OCI-LY1 (cell line): ENCODE measurements at regions not wholly inside any gene's neighbourhood (a gene's known extent, or its start where the extent isn't known, plus 50 kb on each side); places are given as distances from the start of the nearest gene placed in this dataset.

Experiments
- H2AFZ ChIP-seq: fragments of 200-600 bp; sonication (generic), shearing (Covaris generic); 2 replicates; pipeline ENCODE4 v1.6.0; 2014; ENCODE audit warnings: antibody characterized with exemption, mild to moderate bottlenecking, low read length
- H3F3A ChIP-seq: fragments of 200-600 bp; sonication (generic), shearing (Covaris generic); 2 replicates; pipeline ENCODE4 v1.6.0; 2014; ENCODE audit warnings: mild to moderate bottlenecking, antibody characterized with exemption, low read length, moderate library complexity; ENCODE audit not compliant: insufficient read depth
- H3K27ac ChIP-seq: fragments of 200-600 bp; sonication (generic); 2 replicates; pipeline ENCODE4 v1.5.1; 2014; ENCODE audit warnings: low read length, mixed run types, mild to moderate bottlenecking, low read depth; ENCODE audit not compliant: poor library complexity, severe bottlenecking
- H3K27me3 ChIP-seq: fragments of 200-600 bp; sonication (generic); 2 replicates; pipeline ENCODE4 v1.6.0; 2014; ENCODE audit warnings: antibody characterized with exemption, mild to moderate bottlenecking, low read length, moderate library complexity; ENCODE audit not compliant: insufficient read depth
- H3K36me3 ChIP-seq: fragments of 200-600 bp; sonication (generic); 2 replicates; pipeline ENCODE4 v1.6.1; 2014; ENCODE audit warnings: mild to moderate bottlenecking, antibody characterized with exemption, low read length, moderate library complexity, mixed read lengths; ENCODE audit not compliant: insufficient read depth
- H3K4me1 ChIP-seq: fragments of 200-600 bp; sonication (generic); 2 replicates; pipeline ENCODE4 v1.5.1; 2014; ENCODE audit warnings: mild to moderate bottlenecking, low read length, moderate library complexity; ENCODE audit not compliant: insufficient read depth, severe bottlenecking
- H3K4me2 ChIP-seq: fragments of 200-600 bp; sonication (generic), shearing (Covaris generic); 2 replicates; pipeline ENCODE4 v1.6.1; 2014; ENCODE audit warnings: low read length
- H3K4me3 ChIP-seq: fragments of 200-600 bp; sonication (generic); 2 replicates; pipeline ENCODE4 v1.5.1; 2014; ENCODE audit warnings: low read length, low read depth, mild to moderate bottlenecking, mixed read lengths; ENCODE audit not compliant: poor library complexity, severe bottlenecking
- H3K79me2 ChIP-seq: fragments of 200-600 bp; shearing (Covaris generic); 2 replicates; pipeline ENCODE4 v1.6.1; 2016; ENCODE audit warnings: mixed run types, low read length, mixed read lengths; ENCODE audit not compliant: insufficient read depth
- H3K9ac ChIP-seq: fragments of 200-600 bp; sonication (generic), shearing (Covaris generic); 2 replicates; pipeline ENCODE4 v1.6.1; 2014; ENCODE audit warnings: mild to moderate bottlenecking, low read length, mixed read lengths
- H3K9me2 ChIP-seq: fragments of 200-600 bp; sonication (generic), shearing (Covaris generic); 2 replicates; pipeline ENCODE4 v1.6.1; 2014; ENCODE audit warnings: low read depth, mild to moderate bottlenecking, low read length, mixed read lengths
- H3K9me3 ChIP-seq: fragments of 200-600 bp; shearing (Covaris generic); 2 replicates; pipeline ENCODE4 v1.6.1; 2014; ENCODE audit warnings: low read length, mixed read lengths
- H4K20me1 ChIP-seq: fragments of 200-600 bp; sonication (generic), shearing (Covaris generic); 2 replicates; pipeline ENCODE4 v1.6.0; 2016; ENCODE audit warnings: mild to moderate bottlenecking, low read length; ENCODE audit not compliant: insufficient read depth
- EZH2 ChIP-seq: fragments of 200-600 bp; sonication (generic), shearing (Covaris generic); IDR thresholded peaks from 2 replicates; pipeline ENCODE4 v1.8.0; 2017; ENCODE audit warnings: borderline replicate concordance, mixed run types, mild to moderate bottlenecking, antibody characterized with exemption, low read length, moderate library complexity, mixed read lengths
- TF ChIP-seq, protein P1 (sequence below): fragments of 200-600 bp; sonication (generic), shearing (Covaris generic); IDR thresholded peaks from 2 replicates; pipeline ENCODE4 v1.5.1; 2017; ENCODE audit warnings: mild to moderate bottlenecking, antibody characterized with exemption, low read length, moderate library complexity, mixed read lengths

DNA sequence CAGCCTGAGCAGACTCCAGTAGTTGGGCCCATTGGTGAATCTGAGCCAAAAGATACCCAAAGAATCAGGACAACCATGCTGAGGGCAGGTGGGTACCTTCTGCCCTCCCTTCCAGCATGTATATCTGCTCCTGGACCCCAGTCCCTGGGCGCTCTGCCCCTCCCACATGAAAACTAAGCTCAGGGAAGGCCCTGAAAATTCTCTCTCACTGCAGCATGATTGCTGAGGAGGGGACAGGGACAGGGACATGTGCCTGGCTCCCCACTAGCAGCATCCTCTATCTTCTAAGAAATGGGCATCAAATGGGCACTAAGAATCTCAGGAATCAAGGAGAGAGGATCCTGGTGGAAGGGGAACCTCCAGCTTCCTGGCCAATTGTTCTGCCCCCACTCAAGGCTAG, 446.0 kb downstream of the MATN1 start:
- H3K9me3 ChIP-seq: no peaks in the 10 kb centered on the region
- no peak overlapping the region for H3K9ac ChIP-seq
- H3K4me1 ChIP-seq: no peaks in the 10 kb centered on the region
- H3F3A ChIP-seq: no peaks in the 10 kb centered on the region
- H3K27me3 ChIP-seq: no peaks in the 10 kb centered on the region
- H3K4me2 ChIP-seq: no peak overlapping the region
- no peak overlapping the region for H2AFZ ChIP-seq
- TF ChIP-seq EZH2: no peak
- TF ChIP-seq, protein P1, sequence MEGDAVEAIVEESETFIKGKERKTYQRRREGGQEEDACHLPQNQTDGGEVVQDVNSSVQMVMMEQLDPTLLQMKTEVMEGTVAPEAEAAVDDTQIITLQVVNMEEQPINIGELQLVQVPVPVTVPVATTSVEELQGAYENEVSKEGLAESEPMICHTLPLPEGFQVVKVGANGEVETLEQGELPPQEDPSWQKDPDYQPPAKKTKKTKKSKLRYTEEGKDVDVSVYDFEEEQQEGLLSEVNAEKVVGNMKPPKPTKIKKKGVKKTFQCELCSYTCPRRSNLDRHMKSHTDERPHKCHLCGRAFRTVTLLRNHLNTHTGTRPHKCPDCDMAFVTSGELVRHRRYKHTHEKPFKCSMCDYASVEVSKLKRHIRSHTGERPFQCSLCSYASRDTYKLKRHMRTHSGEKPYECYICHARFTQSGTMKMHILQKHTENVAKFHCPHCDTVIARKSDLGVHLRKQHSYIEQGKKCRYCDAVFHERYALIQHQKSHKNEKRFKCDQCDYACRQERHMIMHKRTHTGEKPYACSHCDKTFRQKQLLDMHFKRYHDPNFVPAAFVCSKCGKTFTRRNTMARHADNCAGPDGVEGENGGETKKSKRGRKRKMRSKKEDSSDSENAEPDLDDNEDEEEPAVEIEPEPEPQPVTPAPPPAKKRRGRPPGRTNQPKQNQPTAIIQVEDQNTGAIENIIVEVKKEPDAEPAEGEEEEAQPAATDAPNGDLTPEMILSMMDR: no peak
- no peaks in the 10 kb centered on the region for H3K79me2 ChIP-seq
- H4K20me1 ChIP-seq: no peaks in the 10 kb centered on the region
- no peak overlapping the region for H3K27ac ChIP-seq
- H3K4me3 ChIP-seq: no peak overlapping the region
- no peaks in the 10 kb centered on the region for H3K36me3 ChIP-seq
- H3K9me2 ChIP-seq: no peaks in the 10 kb centered on the region

DNA sequence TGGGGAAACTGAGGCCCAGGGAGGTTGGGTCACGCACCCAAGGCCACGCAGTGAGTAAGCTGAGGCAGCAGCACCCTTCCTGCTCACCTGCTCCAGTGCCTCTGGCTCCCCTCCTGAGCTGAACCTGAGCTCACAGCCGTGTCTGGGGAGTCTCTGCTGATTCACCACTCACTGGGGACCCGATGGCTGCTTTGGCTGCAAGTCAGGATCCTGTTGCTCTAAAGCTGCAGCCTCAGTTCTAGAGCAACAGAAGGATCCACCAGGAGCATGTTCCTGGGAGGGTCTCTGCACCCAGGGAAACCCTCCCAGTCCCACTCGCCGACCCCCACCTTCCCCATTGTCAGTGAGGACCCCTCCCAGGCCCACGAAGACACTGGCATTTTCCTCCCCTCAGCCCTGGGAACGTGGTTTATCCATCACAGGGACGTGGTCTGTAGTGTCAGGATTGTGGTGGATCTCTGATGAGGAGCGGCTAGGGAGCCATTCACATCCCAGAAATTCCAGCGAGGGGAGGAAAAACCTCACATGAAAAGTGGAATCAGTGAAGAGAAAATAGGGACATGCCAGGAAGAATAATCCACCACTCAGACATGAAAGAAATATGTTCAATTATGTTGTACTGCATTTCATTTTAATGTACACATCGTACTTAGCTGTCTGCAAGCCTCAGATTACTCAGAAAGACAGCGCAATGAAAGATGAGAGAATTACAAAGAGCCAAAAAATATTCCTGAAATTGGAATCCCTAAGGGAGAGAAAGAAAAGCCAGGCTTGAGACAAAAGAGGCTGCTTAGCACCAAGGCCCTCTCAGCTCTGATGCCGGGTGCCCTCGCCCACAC, 447.2 kb downstream of the MATN1 start:
- no peak overlapping the region for H3K4me3 ChIP-seq

DNA sequence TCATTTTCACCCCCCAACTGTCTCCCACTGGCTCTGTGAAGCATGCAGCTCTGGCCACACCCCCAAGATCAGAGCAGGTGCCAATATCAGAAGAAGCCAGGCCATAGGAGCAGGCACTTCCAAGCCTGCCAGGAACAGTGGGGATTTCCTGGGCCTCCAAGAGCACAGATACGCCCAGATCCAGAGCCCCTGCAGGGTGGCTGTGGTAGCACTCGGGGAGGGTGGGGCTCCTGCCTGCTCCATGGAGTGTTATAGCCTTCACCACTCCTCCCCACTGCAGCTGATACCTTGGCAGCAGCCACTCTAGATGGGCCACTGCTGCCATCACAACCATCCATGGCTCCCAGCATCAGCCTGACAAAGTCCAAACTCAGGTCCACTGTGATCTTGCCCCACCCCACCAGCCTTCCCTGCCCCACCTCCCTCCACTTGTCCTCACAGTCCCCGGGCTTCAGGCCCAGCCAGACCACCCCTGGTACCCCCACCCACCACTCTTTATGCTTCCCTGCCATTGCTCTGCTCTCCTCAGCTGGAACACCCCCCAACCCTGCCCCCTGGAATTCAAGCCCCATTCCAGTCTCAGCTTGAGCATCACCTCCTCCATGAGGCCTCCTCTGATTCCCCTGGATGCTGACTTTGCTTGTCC, 448.3 kb downstream of the MATN1 start:
- Histone ChIP-seq H2AFZ (no peak overlapping the region), H4K20me1 (no peaks in the 10 kb centered on the region), H3K9me3 (no peaks in the 10 kb centered on the region), H3K9ac (no peak overlapping the region), H3K4me2 (no peak overlapping the region), H3K4me3 (no peak overlapping the region), H3K27ac (no peak overlapping the region), H3K36me3 (no peaks in the 10 kb centered on the region), H3F3A (no peaks in the 10 kb centered on the region), H3K79me2 (no peaks in the 10 kb centered on the region), H3K4me1 (no peaks in the 10 kb centered on the region), H3K27me3 (no peaks in the 10 kb centered on the region), H3K9me2 (no peaks in the 10 kb centered on the region)
- TF ChIP-seq, protein P1: no peak
- no peak for TF ChIP-seq EZH2

More for the DNA sequence above, 447.2 kb downstream of the MATN1 start:
- no peaks in the 10 kb centered on the region for H3K36me3 ChIP-seq
- no peaks in the 10 kb centered on the region for H3K27me3 ChIP-seq
- no peaks in the 10 kb centered on the region for H3K4me1 ChIP-seq
- no peak overlapping the region for H3K27ac ChIP-seq
- H3K9ac ChIP-seq: no peak overlapping the region
- H3K9me3 ChIP-seq: no peaks in the 10 kb centered on the region
- H2AFZ ChIP-seq: no peak overlapping the region
- TF ChIP-seq, protein P1: no peak
- TF ChIP-seq EZH2: no peak
- no peak overlapping the region for H3K4me2 ChIP-seq
- no peaks in the 10 kb centered on the region for H3F3A ChIP-seq
- H4K20me1 ChIP-seq: no peaks in the 10 kb centered on the region
- H3K9me2 ChIP-seq: no peaks in the 10 kb centered on the region
- H3K79me2 ChIP-seq: no peaks in the 10 kb centered on the region
